WI38 (cell line): ENCODE measurements at regions not wholly inside any gene's neighbourhood (a gene's known extent, or its start where the extent isn't known, plus 50 kb on each side); places are given as distances from the start of the nearest gene placed in this dataset.

Source experiments
- H3K4me3 ChIP-seq: 2 replicates; pipeline ENCODE4 v1.5.1; 2011; ENCODE audit warnings: low read depth, mild to moderate bottlenecking, control low read depth, low read length
- CTCF ChIP-seq: IDR thresholded peaks from 2 replicates; pipeline ENCODE4 v1.5.1; 2012; ENCODE audit warnings: low read depth, mild to moderate bottlenecking, control low read depth, low read length

GRCh38 chr4:30996841-30997240, 276.7 kb downstream of the PCDH7 start:
- no peak overlapping the region for H3K4me3 ChIP-seq
- TF ChIP-seq CTCF: no peak

GRCh38 chr4:31005037-31005436, 284.9 kb downstream of the PCDH7 start:
- no peak for TF ChIP-seq CTCF
- H3K4me3 ChIP-seq: no peak overlapping the region

- no peak for TF ChIP-seq CTCF
- no peak overlapping the region for H3K4me3 ChIP-seq
Observed at GRCh38 chr4:31007858-31008257, 287.7 kb downstream of the PCDH7 start.

GRCh38 chr4:31009926-31010325, 289.8 kb downstream of the PCDH7 start:
- no peak overlapping the region for H3K4me3 ChIP-seq
- TF ChIP-seq CTCF: no peak

GRCh38 chr4:31015123-31015522, 295.0 kb downstream of the PCDH7 start:
- TF ChIP-seq CTCF: no peak
- H3K4me3 ChIP-seq: no peak overlapping the region

- no peak for TF ChIP-seq CTCF
- H3K4me3 ChIP-seq: no peak overlapping the region
Observed at GRCh38 chr4:31016322-31017061, 296.3 kb downstream of the PCDH7 start.

- TF ChIP-seq CTCF: no peak
- no peak overlapping the region for H3K4me3 ChIP-seq
Observed at GRCh38 chr4:31020363-31020762, 300.2 kb downstream of the PCDH7 start.
